HG02759 (cell line): ENCODE measurements at regions not wholly inside any gene's neighbourhood (a gene's known extent, or its start where the extent isn't known, plus 50 kb on each side); places are given as distances from the start of the nearest gene placed in this dataset.

Source experiments
- ATAC-seq: cut with Tn5 transposase; IDR thresholded peaks from one replicate; pipeline ENCODE4 v1.9.1; 2021; ENCODE audit warnings: mild to moderate bottlenecking, moderate library complexity; ENCODE audit not compliant: unreplicated experiment

GRCh38 chr6:105991561-105992314, 94.4 kb upstream of the PRDM1 start:
- peak; percentile 32 for ATAC-seq

GRCh38 chr6:105990151-105990550, 96.0 kb upstream of the PRDM1 start:
- ATAC-seq, result no peak

- no peak for ATAC-seq
Measured at GRCh38 chr6:105988812-105989577, 97.1 kb upstream of the PRDM1 start.

GRCh38 chr6:105988321-105988720, 97.8 kb upstream of the PRDM1 start:
- no peak for ATAC-seq

- no peak for ATAC-seq
Measured at GRCh38 chr6:105987516-105987915, 98.6 kb upstream of the PRDM1 start.

GRCh38 chr6:105986998-105987397, 99.1 kb upstream of the PRDM1 start:
- no peak for ATAC-seq

GRCh38 chr6:105985816-105986632, 100.1 kb upstream of the PRDM1 start:
- ATAC-seq, result no peak

GRCh38 chr6:105985098-105985815, 100.9 kb upstream of the PRDM1 start:
- no peak for ATAC-seq

GRCh38 chr6:105983763-105984162, 102.4 kb upstream of the PRDM1 start:
- no peak for ATAC-seq

- ATAC-seq, result no peak
Measured at GRCh38 chr6:105982761-105983540, 103.2 kb upstream of the PRDM1 start.

GRCh38 chr6:105981888-105982358, 104.2 kb upstream of the PRDM1 start:
- no peak for ATAC-seq

GRCh38 chr6:105981002-105981887, 104.9 kb upstream of the PRDM1 start:
- no peak for ATAC-seq

- no peak for ATAC-seq
Measured at GRCh38 chr6:105978974-105979373, 107.2 kb upstream of the PRDM1 start.

GRCh38 chr6:105977934-105978504, 108.1 kb upstream of the PRDM1 start:
- no peak for ATAC-seq

- ATAC-seq, result no peak
Measured at GRCh38 chr6:105974986-105975385, 111.2 kb upstream of the PRDM1 start.

- ATAC-seq, result no peak
Measured at GRCh38 chr6:105972440-105972839, 113.7 kb upstream of the PRDM1 start.

- no peak for ATAC-seq
Measured at GRCh38 chr6:105968603-105969333, 117.4 kb upstream of the PRDM1 start.
